Fibroblast of upper back skin (primary cell): ENCODE measurements at regions not wholly inside any gene's neighbourhood (a gene's known extent, or its start where the extent isn't known, plus 50 kb on each side); places are given as distances from the start of the nearest gene placed in this dataset.

Experiments
- DNase-seq: peaks from one replicate; pipeline ENCODE4 v3.0.0-alpha.2; 2013

DNA sequence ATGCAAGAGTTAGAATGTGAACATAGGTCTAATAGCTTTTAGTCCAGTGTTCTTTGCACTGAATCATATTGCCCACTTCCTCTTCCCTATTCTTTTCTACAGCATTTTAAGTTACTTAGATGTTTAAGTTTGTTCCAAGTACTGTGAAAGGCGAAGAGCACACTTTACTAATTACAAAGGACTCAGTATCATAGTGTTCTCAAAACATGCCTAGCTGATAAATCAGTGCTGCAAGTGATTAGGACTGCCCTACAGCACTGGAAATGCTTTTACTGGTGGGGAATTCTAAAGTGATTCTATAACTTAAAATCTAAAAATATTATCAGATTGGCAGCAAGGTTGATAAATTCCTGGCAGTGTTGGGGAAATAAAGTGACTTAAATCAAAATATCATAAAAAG lies 177.9 kb upstream of the KCNN2 start:
- DNase-seq = peak; percentile 23

DNA sequence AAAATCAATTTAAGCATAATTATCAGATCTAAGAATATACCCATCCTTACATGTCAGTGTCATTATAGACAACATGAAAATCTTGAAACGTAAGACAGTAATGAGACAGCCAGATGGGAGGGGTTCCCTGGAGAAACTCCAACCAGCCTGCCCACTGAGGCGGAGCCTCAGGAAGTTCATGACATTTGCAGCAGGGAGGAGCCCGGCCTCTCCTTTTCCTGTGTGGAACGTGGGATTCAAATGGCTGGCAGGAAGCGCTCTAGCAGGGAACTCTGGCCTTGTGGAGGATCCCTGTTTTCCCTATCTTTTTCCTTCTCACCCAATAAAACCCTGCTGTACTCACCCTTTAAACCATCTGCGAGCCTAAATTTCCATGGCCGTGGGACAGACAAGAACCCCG lies 176.6 kb upstream of the KCNN2 start:
- peak; percentile 27 for DNase-seq

DNA sequence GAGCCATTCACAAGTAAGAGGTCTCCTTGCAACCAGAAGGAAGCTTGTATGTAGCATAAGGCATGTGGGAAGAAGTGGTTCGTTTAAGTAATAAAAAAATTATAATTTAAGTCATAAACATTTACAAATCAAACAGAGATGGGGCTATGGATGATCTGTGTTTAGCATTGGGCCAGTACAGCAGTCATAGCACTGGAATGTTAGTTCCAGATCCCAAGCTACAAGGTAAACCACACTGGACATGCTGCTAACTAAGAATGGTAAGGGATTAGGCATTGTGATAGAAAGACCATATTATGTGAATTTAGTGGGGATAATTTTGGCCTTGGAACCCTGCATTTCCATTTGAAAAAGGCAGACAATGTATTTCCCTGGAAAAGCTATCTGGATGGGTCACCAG lies 170.4 kb upstream of the KCNN2 start:
- no peak for DNase-seq

DNA sequence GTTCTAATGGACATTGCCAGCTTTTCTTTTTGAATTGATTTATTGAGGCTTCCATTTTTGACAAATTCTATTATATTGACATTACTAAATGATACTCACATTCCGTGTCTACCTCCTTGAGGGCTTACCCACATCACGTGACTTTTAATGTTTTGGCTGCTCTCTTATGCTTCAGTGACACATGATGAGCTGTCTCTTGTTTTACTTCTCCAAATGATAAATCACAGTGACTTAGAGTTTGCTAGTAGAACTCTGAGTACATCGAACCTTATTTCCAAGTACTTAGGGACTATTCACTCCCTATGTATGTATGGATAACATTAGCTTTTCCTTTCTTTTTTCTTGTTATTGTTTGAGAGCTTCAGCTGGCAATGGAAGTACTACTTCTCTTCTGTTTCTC lies 169.8 kb upstream of the KCNN2 start:
- DNase-seq = peak; percentile 50

DNA sequence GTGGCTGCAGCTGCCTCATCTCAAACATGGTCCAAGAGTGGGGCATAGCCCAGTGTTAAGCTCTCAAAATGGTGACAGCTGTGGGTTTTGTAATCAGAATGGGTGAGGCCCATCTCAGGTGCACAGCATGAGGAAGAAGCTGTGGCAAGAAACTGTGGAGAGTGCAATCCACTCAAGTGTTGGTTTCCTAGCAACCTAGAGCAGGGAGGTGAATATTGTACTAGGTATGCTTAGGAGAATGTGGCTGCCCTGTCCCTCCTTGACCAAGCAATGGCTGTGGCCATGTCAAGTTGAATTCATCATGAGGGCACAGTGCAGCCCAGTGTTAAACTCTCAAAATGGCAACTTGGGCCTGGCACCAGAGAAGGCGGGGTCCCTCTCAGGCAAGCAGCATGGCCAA lies 160.5 kb upstream of the KCNN2 start:
- DNase-seq = no peak

DNA sequence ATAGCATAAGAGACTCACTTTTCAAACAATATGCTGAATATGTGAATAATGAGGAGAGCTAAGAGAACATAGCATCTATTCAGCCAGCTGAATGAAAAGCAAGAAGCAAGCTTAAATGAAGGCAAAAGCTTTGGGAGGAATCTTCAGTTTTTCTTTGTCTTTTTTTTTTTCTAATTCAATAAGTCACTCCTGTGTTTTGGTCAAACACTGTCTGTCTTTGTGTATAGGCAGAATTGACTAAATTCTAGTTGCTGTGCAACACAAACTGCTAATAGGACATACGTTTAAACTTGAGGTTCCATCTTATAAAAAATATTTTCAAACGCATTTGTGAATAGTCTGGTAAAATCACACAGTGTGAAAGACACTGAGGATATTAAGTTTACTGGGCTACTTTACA lies 156.9 kb upstream of the KCNN2 start:
- no peak for DNase-seq

DNA sequence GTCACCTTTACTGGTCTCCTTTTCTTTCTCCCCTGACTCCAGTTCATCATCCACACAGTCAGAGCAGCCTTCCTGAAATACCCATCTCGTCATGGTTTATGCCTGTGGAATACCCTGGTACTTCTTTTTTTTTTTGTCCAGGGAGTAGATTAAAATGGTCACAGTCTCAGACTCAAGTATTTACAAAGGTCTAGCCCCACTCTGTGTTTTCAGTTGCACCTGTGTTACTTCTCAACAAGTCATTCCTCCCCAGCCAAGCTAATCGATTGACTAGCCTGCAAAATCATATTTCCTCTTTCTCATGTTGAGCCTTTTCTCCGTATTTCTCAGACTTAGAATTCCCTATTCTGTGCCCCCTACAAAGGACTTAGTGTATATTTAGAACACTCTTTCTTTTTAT lies 155.2 kb upstream of the KCNN2 start:
- DNase-seq = no peak

DNA sequence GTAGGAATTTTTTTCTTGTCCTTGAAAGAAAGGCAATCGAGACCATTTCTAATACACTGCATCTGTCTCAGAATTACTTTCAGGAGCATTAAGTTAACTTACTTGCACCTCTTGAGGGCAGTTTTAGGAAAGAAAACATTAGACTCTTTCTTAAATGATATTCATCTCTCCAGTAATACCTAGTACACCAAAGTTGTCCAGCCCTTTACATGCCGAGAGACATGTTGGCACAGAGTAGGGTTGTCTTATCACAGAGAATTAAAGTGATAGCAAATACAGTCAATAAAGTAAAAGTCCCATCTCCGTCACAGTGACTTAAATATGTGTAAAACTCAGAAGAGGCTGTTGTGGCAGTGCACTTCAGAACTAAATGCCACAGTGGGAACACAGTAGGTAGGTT lies 154.3 kb upstream of the KCNN2 start:
- DNase-seq = no peak

DNA sequence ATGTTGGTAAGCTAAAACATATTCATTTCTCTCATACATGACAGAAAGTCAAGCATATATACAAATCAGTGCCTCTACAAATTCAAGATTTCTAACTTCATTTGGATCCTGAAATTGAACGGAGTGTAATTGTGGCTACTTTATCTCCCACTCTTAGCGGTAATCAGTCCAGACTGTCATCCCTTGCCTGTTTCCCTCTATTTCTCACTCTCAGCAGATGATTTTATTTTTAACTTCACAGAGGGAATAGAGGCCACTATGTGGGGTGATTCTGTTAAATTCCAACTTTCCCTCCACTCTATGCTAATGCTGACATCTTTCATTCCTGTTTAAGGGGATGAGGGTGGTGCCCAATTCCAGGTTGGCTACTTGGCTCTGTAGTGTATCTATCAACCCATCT lies 153.8 kb upstream of the KCNN2 start:
- no peak for DNase-seq

DNA sequence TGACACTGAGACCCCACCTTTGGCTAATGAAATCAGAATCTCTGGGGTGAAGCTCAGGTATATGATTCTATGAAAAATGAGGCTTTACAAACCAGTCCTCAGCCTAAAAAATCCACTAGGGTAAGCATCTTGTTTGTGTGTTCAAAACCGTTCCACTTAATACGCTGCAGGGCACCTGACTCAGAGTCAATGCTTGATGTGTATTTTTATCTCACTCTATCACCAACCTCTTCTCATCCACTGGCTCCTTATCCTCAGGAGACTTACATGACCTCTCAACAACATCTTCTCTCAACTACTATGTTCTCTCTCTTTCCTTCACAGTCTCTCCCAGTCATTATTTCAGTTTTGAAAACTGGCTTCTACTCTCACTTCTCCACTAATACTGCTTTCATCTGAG lies 153.3 kb upstream of the KCNN2 start:
- no peak for DNase-seq

DNA sequence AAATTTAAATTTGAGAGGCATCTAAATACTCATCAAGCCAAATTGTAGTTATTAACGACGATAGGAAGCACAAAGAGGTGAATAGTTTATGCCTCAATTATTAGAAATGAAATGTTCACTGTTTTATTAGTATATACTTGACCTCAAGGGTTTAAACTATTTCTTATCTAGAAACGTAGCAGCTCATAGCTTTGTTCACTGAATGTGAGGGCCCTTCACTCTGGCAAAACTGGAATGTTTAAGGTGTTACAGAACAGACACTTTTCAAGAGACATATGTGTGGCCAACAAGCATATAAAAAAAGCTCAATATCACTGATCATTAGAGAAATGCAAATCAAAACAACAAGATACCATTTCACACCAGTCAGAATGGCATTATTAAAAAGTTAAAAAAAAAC lies 151.2 kb upstream of the KCNN2 start:
- DNase-seq = no peak

DNA sequence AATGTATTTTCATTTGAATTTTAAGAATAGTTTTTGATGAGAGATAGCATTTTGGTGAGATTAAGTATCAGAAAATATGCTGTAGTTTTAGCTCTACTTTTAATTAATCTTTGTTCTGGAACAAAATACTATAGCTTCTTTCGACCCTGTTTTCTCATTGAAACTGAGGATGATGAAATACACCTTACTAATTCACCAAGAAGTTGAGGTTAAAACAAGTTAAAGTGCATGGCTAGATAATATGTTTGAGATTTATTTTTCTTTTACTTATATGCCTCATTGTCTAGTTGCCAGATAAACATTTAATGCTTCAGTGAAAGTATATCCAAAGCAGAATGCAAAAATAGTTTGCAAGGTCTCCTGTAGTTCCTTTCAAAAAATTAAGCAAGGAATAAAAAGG lies 140.1 kb upstream of the KCNN2 start:
- no peak for DNase-seq

DNA sequence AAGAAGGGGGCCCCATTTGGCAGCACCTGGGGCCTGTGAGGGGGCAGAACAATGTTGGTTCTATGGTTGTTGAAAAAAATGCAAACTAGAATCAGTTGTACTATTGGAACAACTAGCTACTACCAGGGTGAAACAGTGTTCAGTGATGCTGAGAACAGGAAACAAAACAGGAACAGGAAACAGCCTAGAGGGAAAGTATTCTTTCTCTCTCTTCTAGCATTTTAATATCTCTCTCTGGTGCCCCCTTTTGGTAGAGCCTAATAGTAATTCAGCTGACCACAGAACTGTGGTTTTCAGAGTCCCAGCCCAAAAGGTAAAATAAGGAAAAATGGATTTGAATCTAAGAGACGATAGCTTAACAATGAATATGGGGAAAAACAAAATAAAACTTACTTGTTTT lies 138.0 kb upstream of the KCNN2 start:
- peak; percentile 3 for DNase-seq

DNA sequence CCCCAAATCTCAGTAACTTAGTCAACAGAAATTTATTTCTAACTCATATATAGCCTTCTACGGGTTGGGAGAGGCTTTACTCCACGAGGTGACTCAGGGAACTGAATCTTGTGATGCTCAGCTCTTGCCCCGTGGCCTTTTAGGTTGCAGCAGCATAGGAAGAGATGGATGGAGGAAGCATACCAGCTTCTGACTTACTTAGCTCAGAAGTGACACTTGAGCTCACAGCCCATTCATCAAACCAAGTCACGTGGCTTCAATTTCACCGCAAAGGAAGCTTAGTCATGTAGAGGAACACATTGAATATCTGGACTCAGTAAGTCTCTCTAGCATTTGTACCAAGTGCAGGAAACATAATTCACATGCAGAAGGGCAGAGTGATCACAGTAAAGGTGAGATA lies 124.1 kb upstream of the KCNN2 start:
- DNase-seq = peak; percentile 84

DNA sequence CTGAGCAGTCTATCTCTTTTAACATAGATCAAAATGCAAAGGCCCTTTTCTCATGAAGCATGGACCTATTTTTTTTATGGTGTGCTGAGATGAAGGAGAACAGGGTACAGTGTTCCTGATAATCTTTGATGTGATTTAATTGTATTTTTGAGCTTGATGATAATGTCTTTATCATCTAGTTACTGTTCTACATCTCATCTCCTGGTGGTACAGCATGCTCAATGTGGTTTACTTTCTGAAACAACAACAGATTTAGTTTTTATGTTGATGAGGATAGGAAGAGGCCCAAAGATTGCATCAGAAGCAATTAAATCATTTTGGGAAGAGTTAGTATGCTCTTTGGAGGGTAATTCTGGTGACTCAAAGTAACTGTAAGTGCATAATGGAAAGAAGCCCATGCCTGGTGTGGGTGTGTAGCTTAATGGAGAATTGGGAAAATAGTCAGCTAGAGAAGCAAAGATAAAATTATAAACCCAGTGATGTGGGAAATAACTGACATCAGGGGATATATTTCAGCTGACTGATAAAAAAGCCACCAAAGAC lies 123.0 kb upstream of the KCNN2 start:
- DNase-seq = peak; percentile 26

DNA sequence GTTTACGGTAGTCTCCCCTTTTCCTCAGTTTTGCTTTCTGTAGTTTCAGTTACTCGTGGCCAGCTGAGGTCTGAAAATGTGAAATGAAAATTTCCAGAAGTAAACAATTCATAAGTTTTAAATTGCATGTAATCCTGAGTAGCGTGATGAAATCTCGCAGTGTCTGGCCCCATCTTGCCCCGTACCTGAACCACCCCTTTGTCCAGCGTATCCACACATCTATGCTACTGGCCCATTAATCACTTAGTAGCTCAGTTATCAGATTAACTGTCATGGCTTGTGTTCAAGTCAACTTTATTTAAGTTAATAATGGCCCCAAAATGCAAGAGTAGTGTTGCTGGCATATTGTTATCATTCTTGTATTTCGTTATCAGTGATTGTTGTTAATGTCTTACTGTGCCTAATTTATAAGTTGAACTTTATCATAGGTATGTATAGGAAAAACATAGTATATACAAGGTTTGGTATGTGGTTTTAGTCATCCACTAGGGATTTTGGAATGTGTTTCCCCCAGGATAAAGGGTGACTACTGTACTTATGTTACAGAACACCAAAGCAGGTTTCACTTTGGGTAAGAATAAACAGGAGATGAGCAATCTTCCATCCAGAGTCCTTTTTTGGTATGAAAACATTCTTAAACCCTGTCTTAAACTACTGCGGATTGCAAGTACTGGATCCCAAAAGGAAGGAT lies 118.4 kb upstream of the KCNN2 start:
- DNase-seq = peak; percentile 88

DNA sequence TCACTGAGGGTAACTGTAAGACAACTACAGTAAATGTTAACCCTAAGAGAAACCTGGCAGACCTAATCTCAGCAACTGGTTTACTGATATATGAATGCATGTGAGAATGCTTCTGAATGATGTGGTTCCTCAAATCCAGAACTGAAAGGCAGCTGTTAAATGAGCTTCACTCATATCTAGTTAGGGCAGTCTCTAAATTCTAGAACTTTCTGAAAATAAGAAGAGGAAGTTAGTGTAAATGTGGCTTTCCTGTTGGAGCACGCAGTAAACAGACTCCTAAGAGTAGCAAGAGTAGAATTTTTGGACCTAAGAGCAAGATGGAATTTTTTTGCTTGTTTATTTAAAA lies 117.9 kb upstream of the KCNN2 start:
- DNase-seq = no peak

DNA sequence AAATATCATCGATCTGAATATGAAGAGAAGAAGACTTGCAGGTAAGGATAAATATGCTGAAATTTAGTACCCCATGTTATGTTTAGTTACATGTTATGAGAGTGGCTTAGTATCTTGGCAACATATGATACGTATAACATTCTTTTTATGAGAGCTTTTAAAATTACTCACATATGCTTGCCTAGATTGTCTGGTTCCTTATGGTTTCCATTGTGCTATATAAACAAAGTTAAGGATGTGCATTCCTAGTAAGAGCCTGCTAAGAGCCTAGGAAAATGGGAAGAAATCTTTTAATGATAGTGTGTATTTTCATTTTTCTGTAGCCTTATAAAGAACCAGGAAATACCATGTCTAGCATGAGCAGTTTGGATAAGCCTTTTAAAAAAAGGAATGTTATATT lies 112.0 kb upstream of the KCNN2 start:
- DNase-seq = peak; percentile 88

DNA sequence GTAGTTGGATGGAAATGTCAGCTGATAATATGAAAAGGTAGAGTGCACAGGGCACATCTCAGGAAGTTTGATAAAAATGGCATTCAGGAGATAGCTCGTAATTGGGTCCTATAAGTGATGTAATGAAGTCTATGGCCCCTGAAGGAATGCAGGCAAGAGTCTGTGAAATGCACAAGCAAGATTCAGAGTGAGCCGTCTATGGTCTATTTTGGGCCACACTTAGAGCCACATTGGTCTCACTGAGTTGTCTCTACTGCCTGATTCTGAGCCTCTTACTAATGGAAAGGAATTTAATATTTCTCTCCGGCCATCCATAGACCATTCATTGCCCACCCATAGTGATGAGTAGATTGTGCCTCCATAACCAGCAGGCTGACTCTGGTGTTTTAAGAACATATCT lies 111.3 kb upstream of the KCNN2 start:
- peak; percentile 2 for DNase-seq

DNA sequence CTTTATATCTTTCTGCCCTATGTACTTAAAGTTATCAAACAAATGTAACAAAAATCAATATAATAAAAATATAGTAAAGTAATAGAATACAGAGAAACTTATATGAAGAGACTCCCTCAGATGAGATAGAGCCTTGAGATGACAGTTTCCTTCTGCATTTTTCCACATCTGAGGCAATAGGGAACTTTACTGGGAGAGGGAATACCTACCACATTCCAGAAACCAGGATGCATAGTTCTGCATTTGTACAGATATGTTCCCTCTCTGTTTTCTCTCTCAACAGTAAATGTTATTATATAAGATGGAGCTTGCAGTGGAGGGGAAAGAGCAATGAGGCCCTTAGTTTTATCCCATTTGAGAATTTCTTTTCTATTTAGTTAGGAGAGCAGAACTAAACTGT lies 109.6 kb upstream of the KCNN2 start:
- peak; percentile 35 for DNase-seq

DNA sequence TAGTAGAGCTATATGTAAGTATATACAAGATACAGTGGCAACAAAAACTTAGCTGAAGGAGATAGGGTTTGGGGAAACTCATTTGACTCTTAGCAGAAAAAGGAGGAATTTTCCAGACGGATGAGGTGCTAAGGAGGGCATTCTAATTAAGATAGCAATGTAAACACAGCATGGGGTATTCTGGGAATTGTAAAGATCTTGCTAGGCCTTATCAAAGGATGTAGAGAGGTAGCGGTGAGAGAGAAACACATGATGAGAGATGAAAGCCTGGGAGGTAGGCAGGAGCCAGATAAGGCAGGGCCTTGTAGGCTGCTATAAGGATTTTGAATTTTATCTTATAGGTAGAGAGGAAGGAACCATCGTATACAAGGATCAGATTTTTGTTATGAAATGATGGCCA lies 106.6 kb upstream of the KCNN2 start:
- no peak for DNase-seq

DNA sequence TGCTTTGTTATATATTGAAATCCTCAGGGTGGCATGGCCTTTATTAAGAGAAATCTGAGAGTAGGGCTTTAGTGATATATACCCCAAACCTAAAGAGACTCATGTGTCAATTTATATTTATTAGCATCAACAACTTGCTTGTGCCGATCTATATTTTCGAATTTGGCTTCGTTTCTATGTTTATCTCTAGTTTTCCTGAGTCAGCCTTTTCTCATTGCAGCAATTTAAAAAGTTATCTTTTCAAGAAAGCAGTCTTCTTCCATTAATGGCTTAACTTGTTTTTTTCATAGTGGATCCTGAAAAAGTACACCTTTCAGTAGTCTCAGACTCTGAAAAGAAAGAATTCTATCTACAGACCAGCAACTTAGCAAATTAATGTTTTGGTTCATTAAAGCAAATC lies 99.9 kb upstream of the KCNN2 start:
- no peak for DNase-seq

DNA sequence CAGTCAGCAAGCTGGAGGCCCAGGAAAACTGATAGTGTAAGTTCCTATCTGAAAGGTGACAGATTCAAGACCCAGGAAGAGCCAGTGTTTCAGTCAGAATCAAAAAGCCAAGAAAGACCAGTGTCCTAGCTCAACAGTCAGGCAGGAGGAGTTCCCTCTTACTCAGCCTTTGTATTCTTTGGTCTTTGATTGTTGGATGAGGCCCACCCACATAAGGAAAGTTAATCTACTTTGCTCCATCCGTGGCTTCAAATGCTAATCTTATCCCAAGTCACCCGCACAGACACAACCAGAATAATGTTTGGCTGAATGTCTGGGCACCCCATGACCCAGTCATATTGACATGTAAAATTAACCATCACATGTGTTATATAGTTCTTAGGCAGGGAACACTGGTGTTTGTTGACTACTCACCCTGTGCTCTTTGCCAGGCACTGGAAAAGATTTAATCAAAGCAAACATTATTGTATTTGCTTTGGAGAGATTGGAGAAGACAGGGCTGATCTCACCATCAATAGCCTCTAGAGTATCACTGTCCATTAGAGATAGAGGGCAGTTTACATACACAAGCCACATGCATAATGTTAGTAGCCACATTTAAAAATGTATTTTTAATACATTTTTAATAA lies 96.3 kb upstream of the KCNN2 start:
- no peak for DNase-seq

DNA sequence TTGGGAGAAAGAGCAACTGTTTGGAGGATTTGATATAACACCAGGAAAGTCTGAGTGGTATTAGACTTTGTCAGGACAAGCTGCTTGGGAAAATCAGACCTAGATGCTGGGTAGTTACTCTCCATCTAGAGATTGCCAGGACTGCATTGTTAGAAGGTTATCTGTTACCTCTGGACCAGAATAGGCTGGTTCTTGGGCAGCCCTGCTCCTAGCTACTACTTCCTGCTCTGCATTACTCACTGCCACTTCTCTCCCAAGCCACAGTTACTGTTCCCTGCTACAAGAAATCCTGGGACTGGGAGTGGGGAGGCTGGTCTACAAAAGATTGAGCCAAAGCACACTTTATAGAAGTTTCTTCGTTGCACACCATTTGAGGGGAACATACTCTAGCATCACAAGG lies 95.5 kb upstream of the KCNN2 start:
- DNase-seq = no peak

DNA sequence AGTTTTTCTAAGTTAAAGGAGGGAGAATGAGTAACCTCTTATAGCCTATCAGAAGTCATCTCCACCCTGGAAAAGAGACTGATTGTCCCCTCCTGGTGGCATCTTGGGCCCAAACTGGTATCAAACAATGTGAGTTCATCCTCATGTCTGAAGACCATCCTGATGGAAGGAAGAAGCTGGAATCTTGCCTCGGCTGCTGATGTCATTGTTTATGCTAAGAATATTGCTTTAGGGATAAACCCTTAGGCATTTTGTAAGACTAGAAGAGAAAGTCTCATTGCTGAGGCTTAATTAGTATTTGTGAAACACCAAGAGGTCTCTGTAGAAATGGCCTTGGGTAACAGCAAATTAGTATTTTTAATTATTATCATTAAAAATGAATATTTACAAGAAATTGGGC lies 65.7 kb upstream of the KCNN2 start:
- no peak for DNase-seq
